HEK293 (cell line): ENCODE measurements at regions not wholly inside any gene's neighbourhood (a gene's known extent, or its start where the extent isn't known, plus 50 kb on each side); places are given as distances from the start of the nearest gene placed in this dataset.

Source experiments
- CTCF ChIA-PET: fragments of 350-600 bp; formaldehyde crosslinking; extraction: SDS; loops from one replicate; lab custom pipeline; 2021; ENCODE audit warnings: antibody characterized with exemption; lab: Yijun Ruan, JAX
- POLR2A ChIA-PET: fragments of 300-600 bp; formaldehyde crosslinking; extraction: SDS; loops from one replicate; lab custom pipeline; 2020; ENCODE audit warnings: antibody characterized with exemption, inconsistent platforms; lab: Yijun Ruan, JAX
- H3K27ac ChIP-seq: fragments of 200-500 bp; sonication (Bioruptor generic); 2 replicates; pipeline ENCODE4 v1.5.1; 2014; ENCODE audit warnings: low read depth, low read length, control low read depth, inconsistent platforms; ENCODE audit errors: extremely low read depth
- H3K36me3 ChIP-seq, 2 experiments: fragments of 200-500 bp in 1 of 2; sonication (Bioruptor generic) in 1 of 2; 1 replicate in 1 of 2; 2 replicates in 1 of 2; pipeline ENCODE4 v1.5.1; 2014 to 2017; ENCODE audit warnings: inconsistent platforms in 2 of 2, low read length in 2 of 2; ENCODE audit not compliant: control insufficient read depth in 2 of 2, insufficient read depth in 1 of 2
- H3K4me1 ChIP-seq: fragments of 200-500 bp; sonication (Bioruptor generic); 2 replicates; pipeline ENCODE4 v1.5.1; 2014; ENCODE audit warnings: mild to moderate bottlenecking, low read length, inconsistent platforms; ENCODE audit not compliant: control insufficient read depth, insufficient read depth
- H3K4me3 ChIP-seq: 2 replicates; pipeline ENCODE4 v1.5.1; 2011; ENCODE audit warnings: low read depth, mild to moderate bottlenecking, control low read depth, low read length, moderate library complexity
- H3K9me3 ChIP-seq: fragments of 200-500 bp; sonication (Bioruptor generic); 2 replicates; pipeline ENCODE4 v1.5.1; 2014; ENCODE audit warnings: low read depth, low read length, inconsistent platforms; ENCODE audit not compliant: control insufficient read depth, insufficient read depth
- BCL11B ChIP-seq: fragments of 450-650 bp; formaldehyde crosslinking; IDR thresholded peaks from 2 replicates; pipeline ENCODE4 v1.5.1; 2016; ENCODE audit warnings: low read depth, missing biosample characterization, missing genetic modification characterization
- GLIS2 ChIP-seq: fragments of 450-650 bp; formaldehyde crosslinking; IDR thresholded peaks from 2 replicates; pipeline ENCODE4 v1.5.1; 2016; ENCODE audit warnings: missing biosample characterization, missing genetic modification characterization
- INSM2 ChIP-seq: fragments of 450-650 bp; formaldehyde crosslinking; IDR thresholded peaks from 2 replicates; pipeline ENCODE4 v1.5.1; 2016; ENCODE audit warnings: missing biosample characterization, missing genetic modification characterization
- KLF1 ChIP-seq: fragments of 450-650 bp; formaldehyde crosslinking; IDR thresholded peaks from 2 replicates; pipeline ENCODE4 v1.5.1; 2016; ENCODE audit warnings: missing biosample characterization, missing genetic modification characterization
- KLF17 ChIP-seq: fragments of 450-650 bp; formaldehyde crosslinking; IDR thresholded peaks from 2 replicates; pipeline ENCODE4 v1.5.1; 2016; ENCODE audit warnings: missing biosample characterization, missing genetic modification characterization
- OSR2 ChIP-seq: fragments of 450-650 bp; formaldehyde crosslinking; IDR thresholded peaks from 2 replicates; pipeline ENCODE4 v1.5.1; 2016; ENCODE audit warnings: missing biosample characterization, missing genetic modification characterization
- SP2 ChIP-seq: fragments of 450-650 bp; formaldehyde crosslinking; IDR thresholded peaks from 2 replicates; pipeline ENCODE4 v1.5.1; 2016; ENCODE audit warnings: missing biosample characterization, missing genetic modification characterization
- ZNF19 ChIP-seq: fragments of 450-650 bp; formaldehyde crosslinking; IDR thresholded peaks from 2 replicates; pipeline ENCODE4; 2016; ENCODE audit warnings: missing biosample characterization, missing genetic modification characterization, low read depth
- ZNF335 ChIP-seq: fragments of 450-650 bp; formaldehyde crosslinking; conservative IDR thresholded peaks from 2 replicates; pipeline ENCODE4 v1.5.1; 2016; ENCODE audit warnings: missing biosample characterization, missing genetic modification characterization
- ZNF341 ChIP-seq: fragments of 450-650 bp; formaldehyde crosslinking; IDR thresholded peaks from 2 replicates; pipeline ENCODE4; 2016; ENCODE audit warnings: low read depth, missing biosample characterization, missing genetic modification characterization
- ZNF391 ChIP-seq: fragments of 450-650 bp; formaldehyde crosslinking; IDR thresholded peaks from 2 replicates; pipeline ENCODE4 v1.5.1; 2016; ENCODE audit warnings: low read depth, missing biosample characterization, missing genetic modification characterization, borderline replicate concordance
- ZNF398 ChIP-seq: fragments of 450-650 bp; formaldehyde crosslinking; IDR thresholded peaks from 2 replicates; pipeline ENCODE4 v1.5.1; 2017; ENCODE audit warnings: missing biosample characterization, missing genetic modification characterization
- ZNF416 ChIP-seq: fragments of 450-650 bp; formaldehyde crosslinking; IDR thresholded peaks from 2 replicates; pipeline ENCODE4 v1.5.1; 2016; ENCODE audit warnings: missing biosample characterization, missing genetic modification characterization
- ZNF423 ChIP-seq: fragments of 450-650 bp; formaldehyde crosslinking; IDR thresholded peaks from 2 replicates; pipeline ENCODE4 v1.5.1; 2016; ENCODE audit warnings: missing biosample characterization, missing genetic modification characterization
- ZNF544 ChIP-seq: fragments of 450-650 bp; formaldehyde crosslinking; IDR thresholded peaks from 2 replicates; pipeline ENCODE4 v1.5.0; 2017; ENCODE audit warnings: missing biosample characterization, missing genetic modification characterization
- ZNF558 ChIP-seq: fragments of 450-650 bp; formaldehyde crosslinking; IDR thresholded peaks from 2 replicates; pipeline ENCODE4 v1.5.1; 2016; ENCODE audit warnings: missing biosample characterization, missing genetic modification characterization
- ZNF561 ChIP-seq: fragments of 450-650 bp; IDR thresholded peaks from 2 replicates; pipeline ENCODE4 v1.5.1; 2018; ENCODE audit warnings: missing biosample characterization, missing genetic modification characterization, borderline replicate concordance
- ZNF704 ChIP-seq: fragments of 450-650 bp; formaldehyde crosslinking; IDR thresholded peaks from 2 replicates; pipeline ENCODE4 v1.5.1; 2016; ENCODE audit warnings: missing biosample characterization, missing genetic modification characterization
- ZNF777 ChIP-seq: fragments of 450-650 bp; formaldehyde crosslinking; IDR thresholded peaks from 2 replicates; pipeline ENCODE4 v1.5.1; 2017; ENCODE audit warnings: missing biosample characterization, missing genetic modification characterization, borderline replicate concordance
- ZNF830 ChIP-seq: fragments of 450-650 bp; IDR thresholded peaks from 2 replicates; pipeline ENCODE4 v1.5.0; 2018; ENCODE audit warnings: missing biosample characterization, missing genetic modification characterization, low read depth, mild to moderate bottlenecking, moderate library complexity

GRCh38 chr1:100611086-100611485 is 73.1 kb downstream of the GPR88 start:
- no peak for TF ChIP-seq ZNF19
- TF ChIP-seq OSR2 = no peak
- TF ChIP-seq ZNF777 (tag by site-specific recombination) = no peak
- TF ChIP-seq BCL11B (tag by site-specific recombination) = no peak
- no peak for TF ChIP-seq ZNF544 (tag by site-specific recombination)
- TF ChIP-seq SP2 (tag by site-specific recombination) = no peak
- no peak for TF ChIP-seq ZNF558 (tag by site-specific recombination)
- no peak for TF ChIP-seq ZNF423 (tag by site-specific recombination)
- no peak for TF ChIP-seq ZNF830 (tag by site-specific recombination)
- TF ChIP-seq ZNF704 = no peak
- no peak for TF ChIP-seq ZNF561 (tag by site-specific recombination)
- TF ChIP-seq, all 188 proteins: peak for 0
- ChIA-PET POLR2A (no interaction called here), CTCF (no interaction called here)
- no peaks in the 10 kb centered on the region for H3K36me3 ChIP-seq
- H3K9me3 ChIP-seq = no peaks in the 10 kb centered on the region
- no peak overlapping the region for H3K27ac ChIP-seq
- H3K4me3 ChIP-seq = no peak overlapping the region
- no peaks in the 10 kb centered on the region for H3K4me1 ChIP-seq

GRCh38 chr1:100612540-100612939 is 74.6 kb downstream of the GPR88 start:
- ChIA-PET CTCF (no interaction called here), POLR2A (no interaction called here)
- no peak overlapping the region for H3K4me3 ChIP-seq
- H3K4me1 ChIP-seq = no peaks in the 10 kb centered on the region
- no peak for TF ChIP-seq ZNF777 (tag by site-specific recombination)
- no peak for TF ChIP-seq ZNF341
- no peak for TF ChIP-seq GLIS2 (tag by site-specific recombination)
- TF ChIP-seq ZNF416 = no peak
- no peak for TF ChIP-seq BCL11B (tag by site-specific recombination)
- TF ChIP-seq ZNF391 (tag by site-specific recombination) = no peak
- no peak for TF ChIP-seq INSM2 (tag by site-specific recombination)
- H3K27ac ChIP-seq = no peak overlapping the region
- H3K36me3 ChIP-seq = no peaks in the 10 kb centered on the region
- H3K9me3 ChIP-seq = no peaks in the 10 kb centered on the region

- ChIA-PET CTCF (no interaction called here), POLR2A (no interaction called here)
- TF ChIP-seq KLF17 (no peak), ZNF398 (tag by site-specific recombination) (no peak), ZNF335 (tag by site-specific recombination) (no peak), KLF1 (no peak)
Observed at GRCh38 chr1:100613817-100614559, 76.0 kb downstream of the GPR88 start.

More at GRCh38 chr1:100613817-100614559, 76.0 kb downstream of the GPR88 start:
- Histone ChIP-seq H3K4me1 (no peaks in the 10 kb centered on the region), H3K9me3 (no peaks in the 10 kb centered on the region), H3K36me3 (no peaks in the 10 kb centered on the region), H3K4me3 (no peak overlapping the region), H3K27ac (no peak overlapping the region)
